IMR-90 (cell line): ENCODE measurements at regions not wholly inside any gene's neighbourhood (a gene's known extent, or its start where the extent isn't known, plus 50 kb on each side); places are given as distances from the start of the nearest gene placed in this dataset.

Experiments used
- ATAC-seq: fragments of 200-7000 bp; cut with Tn5 transposase; 2 replicates; pipeline ENCODE4 v1.9.1; 2020; ENCODE audit warnings: low read depth, mild to moderate bottlenecking, moderate library complexity
- BruUV-seq: library from RNA; stranded (reverse); fragments of 400-500 nt; replicated peaks from 2 replicates; lab custom pipeline; 2021; lab: Mats Ljungman, UMichigan
- CTCF ChIA-PET: fragments of 300-600 bp; formaldehyde crosslinking; extraction: SDS; loops from one replicate; lab custom pipeline; 2021; ENCODE audit warnings: antibody characterized with exemption; lab: Yijun Ruan, JAX
- POLR2A ChIA-PET: fragments of 300-600 bp; sonication (Branson Sonifier 250); formaldehyde crosslinking; loops from one replicate; lab custom pipeline; 2022; ENCODE audit warnings: antibody characterized with exemption; ENCODE audit not compliant: unreplicated experiment; lab: Charles Lee
- DNase-seq: peaks from one replicate; pipeline ENCODE4 v3.0.0; 2013
- H2AFZ ChIP-seq: replicated peaks from 2 replicates; pipeline ENCODE3; 2013; ENCODE audit warnings: low read length, mild to moderate bottlenecking; ENCODE audit not compliant: poor library complexity
- H2AK5ac ChIP-seq: 2 replicates; pipeline ENCODE4 v1.6.1; 2013; ENCODE audit warnings: low read depth, low read length, inconsistent platforms
- H2AK9ac ChIP-seq: replicated peaks from 2 replicates; pipeline ENCODE3; 2013; ENCODE audit warnings: mild to moderate bottlenecking, low read depth, low read length, moderate library complexity; ENCODE audit not compliant: poor library complexity
- H2BK120ac ChIP-seq: 2 replicates; pipeline ENCODE4 v1.6.1; 2013; ENCODE audit warnings: low read depth, low read length, inconsistent platforms
- H2BK15ac ChIP-seq: 3 replicates; pipeline ENCODE4 v1.6.1; 2013; ENCODE audit warnings: low read depth, low read length, inconsistent platforms
- H2BK20ac ChIP-seq: 2 replicates; pipeline ENCODE4 v1.6.1; 2013; ENCODE audit warnings: low read depth, mild to moderate bottlenecking, inconsistent platforms, low read length, moderate library complexity
- H2BK5ac ChIP-seq: 2 replicates; pipeline ENCODE4 v1.6.1; 2013; ENCODE audit warnings: mild to moderate bottlenecking, low read depth, low read length, inconsistent platforms; ENCODE audit not compliant: poor library complexity, severe bottlenecking
- H3K14ac ChIP-seq: replicated peaks from 2 replicates; pipeline ENCODE4 v1.6.1; 2013; ENCODE audit warnings: low read depth, low read length, inconsistent platforms
- H3K18ac ChIP-seq: 2 replicates; pipeline ENCODE4 v1.6.1; 2013; ENCODE audit warnings: low read depth, low read length, control low read depth
- H3K23ac ChIP-seq: 2 replicates; pipeline ENCODE4 v1.6.1; 2013; ENCODE audit warnings: low read depth, low read length, inconsistent platforms
- H3K27ac ChIP-seq: 2 replicates; pipeline ENCODE4 v1.5.1; 2013; ENCODE audit warnings: mild to moderate bottlenecking, control low read depth, low read length; ENCODE audit not compliant: insufficient read depth
- H3K27me3 ChIP-seq: 2 replicates; pipeline ENCODE4 v1.6.1; 2013; ENCODE audit warnings: low read length; ENCODE audit not compliant: control insufficient read depth, insufficient read depth
- H3K36me3 ChIP-seq: 2 replicates; pipeline ENCODE4 v1.6.1; 2013; ENCODE audit warnings: low read length, mixed read lengths; ENCODE audit not compliant: control insufficient read depth, insufficient read depth
- H3K4ac ChIP-seq: 2 replicates; pipeline ENCODE4 v1.6.1; 2013; ENCODE audit warnings: low read depth, low read length, inconsistent platforms
- H3K4me1 ChIP-seq: 2 replicates; pipeline ENCODE4 v1.6.1; 2013; ENCODE audit warnings: low read length, mixed read lengths; ENCODE audit not compliant: control insufficient read depth, insufficient read depth
- H3K4me2 ChIP-seq: 2 replicates; pipeline ENCODE4 v1.6.1; 2013; ENCODE audit warnings: low read depth, mild to moderate bottlenecking, control low read depth, low read length, moderate library complexity
- H3K4me3 ChIP-seq: 2 replicates; pipeline ENCODE4 v1.5.1; 2013; ENCODE audit warnings: low read depth, mild to moderate bottlenecking, control low read depth, low read length, moderate library complexity; ENCODE audit not compliant: insufficient read depth
- H3K56ac ChIP-seq: 2 replicates; pipeline ENCODE4 v1.6.1; 2013; ENCODE audit warnings: low read length, inconsistent platforms; ENCODE audit not compliant: insufficient read depth; ENCODE audit errors: extremely low read depth
- H3K79me1 ChIP-seq, 2 experiments: 2 replicates each; pipeline ENCODE4 v1.6.1; 2013; ENCODE audit warnings: low read length in 2 of 2, inconsistent platforms in 1 of 2, low read depth in 1 of 2
- H3K9ac ChIP-seq: 2 replicates; pipeline ENCODE4 v1.6.1; 2013; ENCODE audit warnings: low read depth, low read length, control low read depth
- H3K9me1 ChIP-seq: 2 replicates; pipeline ENCODE4 v1.6.1; 2013; ENCODE audit warnings: low read length, inconsistent platforms; ENCODE audit not compliant: insufficient read depth
- H3K9me3 ChIP-seq: 2 replicates; pipeline ENCODE4 v1.6.1; 2013; ENCODE audit warnings: low read length; ENCODE audit not compliant: control insufficient read depth, insufficient read depth
- H4K20me1 ChIP-seq: 2 replicates; pipeline ENCODE4 v1.6.1; 2013; ENCODE audit warnings: low read length, inconsistent platforms; ENCODE audit not compliant: insufficient read depth
- H4K5ac ChIP-seq: 2 replicates; pipeline ENCODE4 v1.6.1; 2013; ENCODE audit warnings: mild to moderate bottlenecking, low read depth, low read length, control low read depth
- H4K8ac ChIP-seq, 2 experiments: 2 replicates each; pipeline ENCODE4 v1.6.1; 2013; ENCODE audit warnings: low read depth in 2 of 2, low read length in 2 of 2, control low read depth in 1 of 2, inconsistent platforms in 1 of 2
- H4K91ac ChIP-seq: 2 replicates; pipeline ENCODE4 v1.6.1; 2013; ENCODE audit warnings: low read depth, low read length, inconsistent platforms; ENCODE audit not compliant: insufficient read depth
- BHLHE40 ChIP-seq: fragments of 150-350 bp; IDR thresholded peaks from 2 replicates; pipeline ENCODE4 v1.6.1; 2016; ENCODE audit warnings: mild to moderate bottlenecking, low read depth, low read length
- CEBPB ChIP-seq: IDR thresholded peaks from 2 replicates; pipeline ENCODE4 v1.6.1; 2012; ENCODE audit warnings: low read depth, low read length, improper control_type of control experiment
- CHD1 ChIP-seq: IDR thresholded peaks from 2 replicates; pipeline ENCODE4 v1.6.1; 2012; ENCODE audit warnings: low read depth, low read length, improper control_type of control experiment
- CTCF ChIP-seq: conservative IDR thresholded peaks from 2 replicates; pipeline ENCODE4 v1.5.1; 2012; ENCODE audit warnings: mild to moderate bottlenecking, low read depth, low read length, improper control_type of control experiment
- MAZ ChIP-seq: IDR thresholded peaks from 2 replicates; pipeline ENCODE4 v1.6.1; 2012; ENCODE audit warnings: low read depth, mild to moderate bottlenecking, low read length, improper control_type of control experiment, moderate library complexity, borderline replicate concordance
- NFE2L2 ChIP-seq: fragments of 150-350 bp; IDR thresholded peaks from 2 replicates; pipeline ENCODE4 v1.6.1; 2016; ENCODE audit warnings: low read depth, mild to moderate bottlenecking, low read length
- WGBS, 2 experiments: methylation state at CpG; one replicate each; pipeline versions ENCODE4 v1.1.5 to v1.1.7; 2013; ENCODE audit warnings: missing lambda C conversion rate in 2 of 2; ENCODE audit not compliant: insufficient read length in 1 of 2; ENCODE audit errors: extremely low coverage in 2 of 2; 5-methylcytosine and 5-hydroxymethylcytosine counted together
- dilution Hi-C: fragments of 300-500 bp; cut with HindIII; formaldehyde crosslinking; loops from one replicate; pipeline ENCODE4 v1.14.3; 2018; ENCODE audit warnings: low sequenced_read_pairs; ENCODE audit not compliant: unreplicated experiment
- in situ Hi-C: fragments of 300-500 bp; cut with MboI; formaldehyde crosslinking; loops from 3 replicates; pipeline ENCODE4 v1.14.3; 2019; ENCODE audit warnings: low sequenced_read_pairs, inconsistent platforms, mixed read lengths
- intact Hi-C: fragments of 100-400 bp; cut with micrococcal nuclease; formaldehyde crosslinking; loops from 2 replicates; pipeline ENCODE4 v1.10.0; 2022

- dilution Hi-C loops (no loop called here), intact Hi-C loops (no loop called here), in situ Hi-C loops (no loop called here)
- ATAC-seq (no peak), DNase-seq (no peak)
- Histone ChIP-seq H3K56ac (no peak overlapping the region), H4K20me1 (no peaks in the 10 kb centered on the region), H2BK15ac (no peak overlapping the region), H2AK5ac (no peak overlapping the region), H3K27me3 (peaks cover 5% of the 10 kb centered on the region; the same call in 1 of the 2 replicates), H3K9ac (no peak overlapping the region), H4K8ac (no peak overlapping the region), H3K4me1 (no peaks in the 10 kb centered on the region), H2BK5ac (no peak overlapping the region), H3K18ac (no peak overlapping the region), H2BK20ac (no peak overlapping the region), H3K9me3 (no peaks in the 10 kb centered on the region), H3K27ac (no peak overlapping the region), H4K91ac (no peak overlapping the region), H3K4me3 (no peak overlapping the region), H3K36me3 (no peaks in the 10 kb centered on the region), H2BK120ac (no peak overlapping the region), H3K14ac (no peak overlapping the region), H2AK9ac (no peak overlapping the region), H3K4ac (no peak overlapping the region), H3K4me2 (no peak overlapping the region), H3K9me1 (no peaks in the 10 kb centered on the region), H3K23ac (no peak overlapping the region), H3K79me1 (no peaks in the 10 kb centered on the region), H4K5ac (no peak overlapping the region), H2AFZ (no peak overlapping the region)
- TF ChIP-seq MAZ (no peak), NFE2L2 (no peak), CEBPB (no peak), CTCF (no peak), BHLHE40 (no peak), CHD1 (no peak)
- CTCF ChIA-PET, result interaction anchor here (0.6 to 1.2 kb wide), 2 partner anchors 11 to 133 kb away, joined by 3 to 6 read pairs; no protein-coding TSS in a partner anchor
- BruUV-seq, result no TSS peak
- POLR2A ChIA-PET, result no interaction called here
- WGBS, 2 experiments, result 17% methylated on average over 1 of the region's 6 CpGs; no CpG with 5 or more reads in 1 of the 2 experiments
Observed at GRCh38 chr5:13624283-13625074, 320.0 kb downstream of the DNAH5 start.
